ENCODE measurements at regions not wholly inside any gene's neighbourhood (a gene's known extent, or its start where the extent isn't known, plus 50 kb on each side); places are given as distances from the start of the nearest gene placed in this dataset.

DNA sequence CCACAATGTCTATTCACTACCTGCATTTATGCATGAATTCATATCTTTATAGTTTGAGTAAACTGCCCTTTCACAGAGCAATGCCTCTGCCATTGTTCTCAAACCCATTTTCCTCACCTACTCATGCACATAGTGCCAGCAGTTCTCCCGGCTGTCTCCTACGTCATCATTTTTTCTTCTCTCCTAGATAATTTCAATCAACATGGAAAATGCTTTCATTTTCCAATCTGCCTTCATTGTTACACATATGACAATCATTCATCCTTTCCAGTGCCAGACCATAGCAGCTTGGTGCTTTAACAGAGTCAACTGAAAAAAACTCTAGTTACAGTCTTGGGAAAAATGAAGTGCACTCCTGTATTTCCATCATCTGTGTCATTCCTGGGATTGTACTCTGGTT lies 514.8 kb upstream of the CTNND2 start:
- Histone ChIP-seq H4K8ac (ENCODE audit: extremely low read depth, insufficient read depth, low read length) (no peak overlapping the region), H3K9me3 (ENCODE audit: insufficient read depth in 2 of 2, low read depth in 1 of 2, low read length in 1 of 2) (peaks cover 0 to 6% of the 10 kb centered on the region in 2 experiments; a peak in 2 of 4 replicates), H3K4me1 (replicated peaks in 1 of 4; ENCODE audit: control insufficient read depth in 3 of 4, insufficient read depth in 4 of 4, low read length in 3 of 4) (no peaks in the 10 kb centered on the region), H3K27ac (ENCODE audit: low read depth, low read length) (no peak overlapping the region), H2AK5ac (ENCODE audit: low read depth, low read length) (no peak overlapping the region), H3K18ac (ENCODE audit: extremely low read depth, low read length) (no peak overlapping the region), H3K36me3 (ENCODE audit: control insufficient read depth in 2 of 4, insufficient read depth in 4 of 4, low read length in 3 of 4) (peaks cover 0 to 2% (median 0%) of the 10 kb centered on the region in 4 experiments; a peak in 3 of 8 replicates), H3K23me2 (ENCODE audit: low read depth, low read length) (no peaks in the 10 kb centered on the region), H2AFZ (ENCODE audit: low read length) (no peak overlapping the region), H3K23ac (ENCODE audit: insufficient read length) (no peak overlapping the region), H3K14ac (ENCODE audit: insufficient read length) (no peak overlapping the region), H2BK15ac (ENCODE audit: low read length) (no peak overlapping the region), H2BK12ac (ENCODE audit: low read depth, low read length) (no peak overlapping the region), H4K91ac (replicated peaks; ENCODE audit: insufficient read length, low read length) (no peak overlapping the region), H3K4me2 (ENCODE audit: insufficient read depth in 1 of 2, low read depth in 2 of 2, low read length in 2 of 2) (no peak overlapping the region), H3K27me3 (replicated peaks in 1 of 4; ENCODE audit: control insufficient read depth in 3 of 4, extremely low read depth in 1 of 4, insufficient read depth in 3 of 4, low read length in 3 of 4) (no peaks in the 10 kb centered on the region), H3K4me3 (ENCODE audit: extremely low read depth in 1 of 4, insufficient read depth in 2 of 4, low read depth in 3 of 4, low read length in 4 of 4) (no peak overlapping the region), H3K56ac (replicated peaks; ENCODE audit: insufficient read length, low read depth, low read length) (no peak overlapping the region), H2BK120ac (replicated peaks; ENCODE audit: low read depth, low read length) (no peak overlapping the region), H3K9ac (replicated peaks in 1 of 4; ENCODE audit: extremely low read depth in 1 of 4, low read depth in 3 of 4, low read length in 3 of 4) (no peak overlapping the region), H4K20me1 (replicated peaks in 1 of 2; ENCODE audit: control insufficient read depth in 1 of 2, insufficient read depth in 2 of 2, low read length in 2 of 2) (no peaks in the 10 kb centered on the region), H2BK20ac (ENCODE audit: low read length) (no peak overlapping the region), H2BK5ac (ENCODE audit: low read depth, low read length) (no peak overlapping the region), H4K5ac (ENCODE audit: insufficient read length, low read depth, low read length) (no peak overlapping the region), H3K4ac (replicated peaks; ENCODE audit: insufficient read length, low read depth, low read length) (no peak overlapping the region), H3K79me1 (ENCODE audit: low read depth, low read length) (no peaks in the 10 kb centered on the region), H3K79me2 (ENCODE audit: control insufficient read depth in 1 of 2, insufficient read depth in 2 of 2, low read length in 2 of 2) (no peaks in the 10 kb centered on the region)
- WGBS, 2 experiments (ENCODE audit: extremely low coverage in 1 of 2, insufficient coverage in 1 of 2, insufficient read length in 1 of 2, insufficient replicate concordance in 2 of 2, low coverage in 1 of 2, low lambda C conversion rate in 2 of 2, missing lambda C conversion rate in 1 of 2): 82% methylated on average over 2 of the region's 2 CpGs; no CpG with 5 or more reads in 1 of the 2 experiments
- FAIRE-seq (no peak), DNase-seq (ENCODE audit: low read depth in 1 of 2, low spot score in 2 of 2) (no peak)
- CTCF ChIA-PET (ENCODE audit: partially characterized antibody): no interaction called here
- POLR2A ChIA-PET (ENCODE audit: partially characterized antibody): no interaction called here
- TF ChIP-seq SIX5 (IDR thresholded peaks at IDR 0.05; ENCODE audit: low read depth, low read length): no peak
- TF ChIP-seq YY1 (IDR thresholded peaks at IDR 0.05; ENCODE audit: low read depth, low read length): no peak
- TF ChIP-seq SAP30 (IDR thresholded peaks at IDR 0.05; ENCODE audit: insufficient read depth, insufficient replicate concordance, low read length): no peak
- no peak for TF ChIP-seq CHD1 (IDR thresholded peaks at IDR 0.05; ENCODE audit: low read depth, low read length)
- no peak for TF ChIP-seq BCL11A (IDR thresholded peaks at IDR 0.05; ENCODE audit: low read depth in 2 of 2, low read length in 2 of 2)
- TF ChIP-seq SP2 (IDR thresholded peaks at IDR 0.05; ENCODE audit: low read length): no peak
- TF ChIP-seq, protein P1, sequence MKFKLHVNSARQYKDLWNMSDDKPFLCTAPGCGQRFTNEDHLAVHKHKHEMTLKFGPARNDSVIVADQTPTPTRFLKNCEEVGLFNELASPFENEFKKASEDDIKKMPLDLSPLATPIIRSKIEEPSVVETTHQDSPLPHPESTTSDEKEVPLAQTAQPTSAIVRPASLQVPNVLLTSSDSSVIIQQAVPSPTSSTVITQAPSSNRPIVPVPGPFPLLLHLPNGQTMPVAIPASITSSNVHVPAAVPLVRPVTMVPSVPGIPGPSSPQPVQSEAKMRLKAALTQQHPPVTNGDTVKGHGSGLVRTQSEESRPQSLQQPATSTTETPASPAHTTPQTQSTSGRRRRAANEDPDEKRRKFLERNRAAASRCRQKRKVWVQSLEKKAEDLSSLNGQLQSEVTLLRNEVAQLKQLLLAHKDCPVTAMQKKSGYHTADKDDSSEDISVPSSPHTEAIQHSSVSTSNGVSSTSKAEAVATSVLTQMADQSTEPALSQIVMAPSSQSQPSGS (IDR thresholded peaks at IDR 0.05; ENCODE audit: low read length): no peak
- TF ChIP-seq NANOG (IDR thresholded peaks at IDR 0.05; ENCODE audit: insufficient read depth, low read depth, low read length, poor library complexity, severe bottlenecking): no peak
- no peak for TF ChIP-seq PHF8 (conservative IDR thresholded peaks at IDR 0.05; ENCODE audit: low read depth, low read length)
- TF ChIP-seq, protein P2, sequence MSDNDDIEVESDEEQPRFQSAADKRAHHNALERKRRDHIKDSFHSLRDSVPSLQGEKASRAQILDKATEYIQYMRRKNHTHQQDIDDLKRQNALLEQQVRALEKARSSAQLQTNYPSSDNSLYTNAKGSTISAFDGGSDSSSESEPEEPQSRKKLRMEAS (IDR thresholded peaks at IDR 0.05): no peak
- no peak for TF ChIP-seq ZNF274 (IDR thresholded peaks at IDR 0.05; ENCODE audit: borderline replicate concordance, extremely low read depth, low read length)
- no peak for TF ChIP-seq KDM5A (IDR thresholded peaks at IDR 0.05; ENCODE audit: low read length)
- no peak for TF ChIP-seq EP300 (IDR thresholded peaks at IDR 0.05; ENCODE audit: borderline replicate concordance in 1 of 2, low read depth in 2 of 2, low read length in 2 of 2)

All from H1 (cell line).